Natural killer cell (primary cell): ENCODE measurements at regions not wholly inside any gene's neighbourhood (a gene's known extent, or its start where the extent isn't known, plus 50 kb on each side); places are given as distances from the start of the nearest gene placed in this dataset.

ENCODE experiments used
- ATAC-seq, 3 donors: fragments of 150-1000 bp in 2 of 3; fragments of 200-7000 bp in 1 of 3; cut with Tn5 transposase; 1 replicate in 1 of 3; 2 replicates in 2 of 3; pipeline ENCODE4 v1.10.0; 2021; ENCODE audit warnings: mild to moderate bottlenecking in 2 of 3, moderate library complexity in 2 of 3
- DNase-seq, 2 donors: peaks; one replicate each; pipeline versions ENCODE4 v3.0.0 to v3.0.0-alpha.2; 2013 to 2021; ENCODE audit warnings: mixed read lengths in 1 of 2
- H3K27ac ChIP-seq: one replicate; pipeline ENCODE4 v1.5.1; 2013; ENCODE audit warnings: mild to moderate bottlenecking, low read length
- H3K27me3 ChIP-seq: one replicate; pipeline ENCODE4 v1.6.1; 2013; ENCODE audit warnings: low read length; ENCODE audit not compliant: control insufficient read depth, insufficient read depth
- H3K36me3 ChIP-seq: one replicate; pipeline ENCODE4 v1.6.1; 2013; ENCODE audit warnings: low read length; ENCODE audit not compliant: control insufficient read depth, insufficient read depth
- H3K4me1 ChIP-seq: one replicate; pipeline ENCODE4 v1.6.1; 2013; ENCODE audit warnings: low read length; ENCODE audit not compliant: control insufficient read depth, insufficient read depth
- H3K4me3 ChIP-seq: one replicate; pipeline ENCODE4 v1.5.1; 2013; ENCODE audit warnings: low read length
- H3K9me3 ChIP-seq: one replicate; pipeline ENCODE4 v1.6.1; 2013; ENCODE audit warnings: low read length; ENCODE audit not compliant: control insufficient read depth, insufficient read depth
- H3K27ac Mint-ChIP-seq, 2 donors: one replicate each; pipeline ENCODE4 v1.8.0; 2022; ENCODE audit warnings: mild to moderate bottlenecking in 2 of 2, mixed read lengths in 2 of 2, moderate library complexity in 1 of 2
- H3K27me3 Mint-ChIP-seq, 2 donors: one replicate each; pipeline ENCODE4 v1.8.0; 2022; ENCODE audit warnings: low read depth in 2 of 2, mixed read lengths in 2 of 2
- H3K36me3 Mint-ChIP-seq: one replicate; pipeline ENCODE4 v1.8.0; 2022; ENCODE audit warnings: mixed read lengths
- H3K4me1 Mint-ChIP-seq, 2 donors: one replicate each; pipeline ENCODE4 v1.8.0; 2022; ENCODE audit warnings: mixed read lengths in 2 of 2
- H3K4me3 Mint-ChIP-seq: one replicate; pipeline ENCODE4 v1.8.0; 2022; ENCODE audit warnings: mild to moderate bottlenecking, moderate library complexity, mixed read lengths
- H3K9me3 Mint-ChIP-seq, 2 donors: one replicate each; pipeline ENCODE4 v1.8.0; 2022; ENCODE audit warnings: mixed read lengths in 2 of 2
- CTCF ChIP-seq: fragments of 200-600 bp; IDR thresholded peaks from one replicate; pipeline ENCODE4 v1.8.0; 2022; ENCODE audit warnings: antibody characterized with exemption
- WGBS: methylation state at CpG from one replicate; pipeline ENCODE4 v1.1.7; 2013; ENCODE audit warnings: missing lambda C conversion rate; ENCODE audit not compliant: insufficient coverage; 5-methylcytosine and 5-hydroxymethylcytosine counted together
- intact Hi-C: fragments of 100-400 bp; cut with micrococcal nuclease; formaldehyde crosslinking; loops from one replicate; pipeline ENCODE4 v1.14.2; 2022

- Histone ChIP-seq H3K9me3 (no peaks in the 10 kb centered on the region), H3K36me3 (no peaks in the 10 kb centered on the region), H3K27me3 (peaks cover 2% of the 10 kb centered on the region), H3K4me1 (peaks cover 8% of the 10 kb centered on the region), H3K27ac (no peak overlapping the region), H3K4me3 (no peak overlapping the region)
- H3K27me3 Mint-ChIP-seq: no peaks in the 10 kb centered on the region
- no peak for TF ChIP-seq CTCF
- no peak for DNase-seq
- no peak overlapping the region for H3K4me3 Mint-ChIP-seq
- H3K27ac Mint-ChIP-seq: no peak overlapping the region
- intact Hi-C loops: no loop called here
- no peaks in the 10 kb centered on the region for H3K36me3 Mint-ChIP-seq
- no peak for ATAC-seq
- peaks cover 12 to 16% of the 10 kb centered on the region in 2 donors for H3K4me1 Mint-ChIP-seq
- H3K9me3 Mint-ChIP-seq: no peaks in the 10 kb centered on the region
Observed at GRCh38 chr15:95853350-95853749, 477.1 kb upstream of the NR2F2 start.

GRCh38 chr15:95857124-95857757 lies 473.3 kb upstream of the NR2F2 start:
- H3K4me1 ChIP-seq: peaks cover 8% of the 10 kb centered on the region
- H3K27me3 ChIP-seq: no peaks in the 10 kb centered on the region
- no peak for DNase-seq
- TF ChIP-seq CTCF: no peak
- H3K4me1 Mint-ChIP-seq: peaks cover 12 to 16% of the 10 kb centered on the region in 2 donors
- no peak overlapping the region for H3K4me3 ChIP-seq
- H3K27me3 Mint-ChIP-seq: no peaks in the 10 kb centered on the region
- intact Hi-C loops: no loop called here
- no peaks in the 10 kb centered on the region for H3K9me3 Mint-ChIP-seq
- 78% methylated on average over 4 of the region's 4 CpGs for WGBS
- peak overlapping the region; percentile 15 to 73 for H3K27ac Mint-ChIP-seq
- H3K36me3 Mint-ChIP-seq: no peaks in the 10 kb centered on the region
- H3K4me3 Mint-ChIP-seq: no peak overlapping the region
- no peak overlapping the region for H3K27ac ChIP-seq
- no peak for ATAC-seq
- no peaks in the 10 kb centered on the region for H3K9me3 ChIP-seq
- no peaks in the 10 kb centered on the region for H3K36me3 ChIP-seq

- no peaks in the 10 kb centered on the region for H3K9me3 Mint-ChIP-seq
- Histone ChIP-seq H3K4me1 (peaks cover 8% of the 10 kb centered on the region), H3K36me3 (no peaks in the 10 kb centered on the region), H3K27me3 (no peaks in the 10 kb centered on the region), H3K4me3 (no peak overlapping the region), H3K9me3 (no peaks in the 10 kb centered on the region), H3K27ac (no peak overlapping the region)
- ATAC-seq (no peak), DNase-seq (no peak)
- H3K4me3 Mint-ChIP-seq: no peak overlapping the region
- no peak for TF ChIP-seq CTCF
- H3K4me1 Mint-ChIP-seq: peaks cover 15 to 20% of the 10 kb centered on the region in 2 donors
- H3K27me3 Mint-ChIP-seq: no peaks in the 10 kb centered on the region
- no peaks in the 10 kb centered on the region for H3K36me3 Mint-ChIP-seq
- intact Hi-C loops: no loop called here
- no peak overlapping the region for H3K27ac Mint-ChIP-seq
Observed at GRCh38 chr15:95857758-95858157, 472.7 kb upstream of the NR2F2 start.

- intact Hi-C loops: loop anchor here (10.0 kb wide), 1 partner anchor 1696 kb away; no protein-coding TSS in a partner anchor
- ATAC-seq: no peak
- no peaks in the 10 kb centered on the region for H3K27me3 Mint-ChIP-seq
- H3K4me1 Mint-ChIP-seq: peaks cover 39 to 43% of the 10 kb centered on the region in 2 donors
- Histone ChIP-seq H3K4me3 (no peak overlapping the region), H3K27ac (no peak overlapping the region), H3K4me1 (peaks cover 25% of the 10 kb centered on the region), H3K27me3 (no peaks in the 10 kb centered on the region), H3K9me3 (no peaks in the 10 kb centered on the region), H3K36me3 (no peaks in the 10 kb centered on the region)
- TF ChIP-seq CTCF: no peak
- no peak for DNase-seq
- H3K36me3 Mint-ChIP-seq: no peaks in the 10 kb centered on the region
- WGBS: no CpG with 5 or more reads among the region's 1 CpG
- H3K27ac Mint-ChIP-seq: no peak overlapping the region
- no peaks in the 10 kb centered on the region for H3K9me3 Mint-ChIP-seq
- no peak overlapping the region for H3K4me3 Mint-ChIP-seq
Observed at GRCh38 chr15:95860406-95860805, 470.1 kb upstream of the NR2F2 start.
